HepG2 (cell line): ENCODE measurements at regions not wholly inside any gene's neighbourhood (a gene's known extent, or its start where the extent isn't known, plus 50 kb on each side); places are given as distances from the start of the nearest gene placed in this dataset.

Experiments used
- AGO2 ChIP-seq: fragments of 200-400 bp; formaldehyde crosslinking; optimal IDR thresholded peaks from 2 replicates; pipeline ENCODE3; 2017; ENCODE audit warnings: mild to moderate bottlenecking, low read depth, low read length, moderate library complexity
- ATM ChIP-seq: fragments of 450-650 bp; IDR thresholded peaks from 2 replicates; pipeline ENCODE4 v1.7.1; 2017; ENCODE audit warnings: mild to moderate bottlenecking, borderline replicate concordance
- BHLHE40 ChIP-seq: IDR thresholded peaks from 2 replicates; pipeline ENCODE4 v1.6.1; 2011; ENCODE audit warnings: low read length, improper control_type of control experiment
- CREM ChIP-seq, 2 experiments: sonication (generic) in 1 of 2; formaldehyde crosslinking in 1 of 2; IDR thresholded peaks; 2 replicates each; pipeline versions ENCODE4 v1.4.0 to v1.6.1; 2016 to 2020; ENCODE audit warnings: antibody characterized with exemption in 1 of 2, mild to moderate bottlenecking in 1 of 2, missing genetic modification reagents in 1 of 2
- ELF4 ChIP-seq: sonication (generic); formaldehyde crosslinking; IDR thresholded peaks from 2 replicates; pipeline ENCODE4 v1.5.0; 2020; ENCODE audit warnings: missing genetic modification reagents, mild to moderate bottlenecking, moderate library complexity, borderline replicate concordance
- FIP1L1 ChIP-seq: fragments of 200-400 bp; formaldehyde crosslinking; IDR thresholded peaks from 2 replicates; pipeline ENCODE4 v1.6.1; 2018; ENCODE audit warnings: low read depth, mild to moderate bottlenecking, low read length, moderate library complexity, borderline replicate concordance; ENCODE audit not compliant: insufficient read depth
- KDM6A ChIP-seq: IDR thresholded peaks from 2 replicates; pipeline ENCODE4 v1.6.1; 2016; ENCODE audit warnings: low read depth
- MLX ChIP-seq: IDR thresholded peaks from 2 replicates; pipeline ENCODE4 v1.6.1; 2016
- NFKBIZ ChIP-seq: IDR thresholded peaks from 2 replicates; pipeline ENCODE4 v1.6.1; 2018; ENCODE audit warnings: missing genetic modification reagents, missing compliant biosample characterization
- SMAD9 ChIP-seq: sonication (generic); formaldehyde crosslinking; IDR thresholded peaks from 2 replicates; pipeline ENCODE4 v1.5.1; 2020; ENCODE audit warnings: mild to moderate bottlenecking, missing genetic modification reagents
- SNAPC5 ChIP-seq: sonication (generic); formaldehyde crosslinking; IDR thresholded peaks from 2 replicates; pipeline ENCODE4 v1.8.1; 2023; ENCODE audit warnings: mild to moderate bottlenecking, missing genetic modification reagents, borderline replicate concordance
- TSC22D2 ChIP-seq: sonication (generic); formaldehyde crosslinking; IDR thresholded peaks from 2 replicates; pipeline ENCODE4 v1.5.1; 2020; ENCODE audit warnings: missing genetic modification reagents, mild to moderate bottlenecking, borderline replicate concordance
- UBTF ChIP-seq: sonication (generic); formaldehyde crosslinking; IDR thresholded peaks from 2 replicates; pipeline ENCODE4 v1.4.0; 2020; ENCODE audit warnings: mild to moderate bottlenecking, missing genetic modification reagents
- ZHX2 ChIP-seq, 2 experiments: sonication (generic) in 1 of 2; formaldehyde crosslinking in 1 of 2; IDR thresholded peaks; 2 replicates each; pipeline versions ENCODE4 v1.6.1 to v1.9.0; 2014 to 2022; ENCODE audit warnings: antibody characterized with exemption in 1 of 2, borderline replicate concordance in 1 of 2, inconsistent platforms in 1 of 2, low read depth in 1 of 2, missing genetic modification reagents in 1 of 2
- ZNF10 ChIP-seq: sonication (generic); formaldehyde crosslinking; IDR thresholded peaks from 2 replicates; pipeline ENCODE4 v1.4.0; 2020; ENCODE audit warnings: mild to moderate bottlenecking, low read depth, missing genetic modification reagents, borderline replicate concordance
- ZNF432 ChIP-seq: sonication (generic); formaldehyde crosslinking; IDR thresholded peaks from 2 replicates; pipeline ENCODE4 v1.5.0; 2020; ENCODE audit warnings: missing genetic modification reagents, mild to moderate bottlenecking, borderline replicate concordance
- ZNF580 ChIP-seq: IDR thresholded peaks from 2 replicates; pipeline ENCODE4 v1.6.1; 2016; ENCODE audit warnings: low read depth, borderline replicate concordance
- ZNF7 ChIP-seq: IDR thresholded peaks from 2 replicates; pipeline ENCODE4 v1.6.1; 2016; ENCODE audit warnings: missing biosample characterization, missing genetic modification reagents
- ZNF724P ChIP-seq: sonication (generic); formaldehyde crosslinking; IDR thresholded peaks from 2 replicates; pipeline ENCODE4 v1.8.0; 2022; ENCODE audit warnings: missing genetic modification reagents, borderline replicate concordance

GRCh38 chr17:70677783-70678647 is 508.7 kb downstream of the KCNJ2 start (continued):
- TF ChIP-seq MLX, result peak; percentile 85
- TF ChIP-seq TSC22D2, result no peak
- TF ChIP-seq ZNF7 (CRISPR knock-in tag), result no peak
- peak; percentile 95 for TF ChIP-seq KDM6A
- TF ChIP-seq BHLHE40, result peak; percentile 65; the same call in 1 of the 2 replicates
- TF ChIP-seq AGO2, result no peak
- no peak for TF ChIP-seq ELF4 (CRISPR knock-in tag)
- TF ChIP-seq UBTF, result no peak
- TF ChIP-seq SNAPC5, result no peak
- no peak for TF ChIP-seq FIP1L1
- TF ChIP-seq ATM, result no peak
- peak; percentile 55; the same call in 1 of the 2 replicates for TF ChIP-seq CREM (IDR thresholded peaks at IDR 0.05)
- no peak for TF ChIP-seq CREM (CRISPR knock-in tag; IDR thresholded peaks at IDR 0.05)
- peak; percentile 80; the same call in 1 of the 2 replicates for TF ChIP-seq ZHX2 (IDR thresholded peaks at IDR 0.05; ENCODE audit: low read depth)
- no peak for TF ChIP-seq ZHX2 (CRISPR knock-in tag; IDR thresholded peaks at IDR 0.05; ENCODE audit: borderline replicate concordance)
- TF ChIP-seq ZNF580 (CRISPR knock-in tag), result peak; percentile 70
- TF ChIP-seq ZNF724P, result no peak
- no peak for TF ChIP-seq ZNF432 (CRISPR knock-in tag)
- TF ChIP-seq NFKBIZ (CRISPR knock-in tag), result 0 out of 2 replicates have a peak, but pooled peaks have one; percentile 59
- no peak for TF ChIP-seq SMAD9 (CRISPR knock-in tag)
- TF ChIP-seq ZNF10 (CRISPR knock-in tag), result no peak
